NT2/D1 (cell line): ENCODE measurements at regions not wholly inside any gene's neighbourhood (a gene's known extent, or its start where the extent isn't known, plus 50 kb on each side); places are given as distances from the start of the nearest gene placed in this dataset.

Experiments
- SUZ12 ChIP-seq: IDR thresholded peaks from 2 replicates; pipeline ENCODE4 v1.6.1; 2011; ENCODE audit not compliant: insufficient read length, insufficient read depth; ENCODE audit errors: extremely low read depth
- YY1 ChIP-seq: IDR thresholded peaks from 2 replicates; pipeline ENCODE4 v1.6.1; 2011; ENCODE audit not compliant: insufficient read length, insufficient read depth
- ZNF274 ChIP-seq: IDR thresholded peaks from 2 replicates; pipeline ENCODE4 v1.6.1; 2011; ENCODE audit warnings: mild to moderate bottlenecking, low read depth, low read length

GRCh38 chr10:52952391-52953055 is 179.9 kb upstream of the MBL2 start:
- TF ChIP-seq SUZ12 (no peak), YY1 (no peak), ZNF274 (no peak)
